NCI-H2029 (cell line): ENCODE measurements at regions not wholly inside any gene's neighbourhood (a gene's known extent, or its start where the extent isn't known, plus 50 kb on each side); places are given as distances from the start of the nearest gene placed in this dataset.
"Not testable (repeated sequence)": the region's sequence is repeated elsewhere in the genome, so short reads cannot be mapped to it uniquely, and the experiment has no call there.

Source experiments
- DNase-seq: peaks from one replicate; lab custom pipeline; 2025; lab: John Stamatoyannopoulos, UW

DNA sequence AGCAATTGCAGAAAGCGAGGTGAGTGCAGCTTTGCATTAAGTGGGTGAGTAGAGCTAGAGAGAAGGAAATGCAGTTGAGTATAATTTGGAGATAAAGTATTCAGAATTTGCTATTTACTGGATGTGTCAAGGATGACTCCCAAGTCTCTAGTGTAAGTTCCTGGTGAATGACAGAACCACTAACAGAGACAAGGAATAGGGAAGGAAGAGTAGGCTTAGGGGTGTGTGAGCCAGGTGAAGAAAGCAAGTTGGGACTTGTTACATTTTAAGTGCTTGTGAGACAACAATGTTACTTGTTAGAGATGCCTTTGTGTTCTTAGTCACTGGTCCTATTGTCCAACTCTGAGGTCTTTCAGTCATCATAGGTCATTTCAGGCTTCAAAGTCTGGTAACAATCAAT, 70.8 kb downstream of the TBC1D26 start:
- not testable (repeated sequence) for DNase-seq

DNA sequence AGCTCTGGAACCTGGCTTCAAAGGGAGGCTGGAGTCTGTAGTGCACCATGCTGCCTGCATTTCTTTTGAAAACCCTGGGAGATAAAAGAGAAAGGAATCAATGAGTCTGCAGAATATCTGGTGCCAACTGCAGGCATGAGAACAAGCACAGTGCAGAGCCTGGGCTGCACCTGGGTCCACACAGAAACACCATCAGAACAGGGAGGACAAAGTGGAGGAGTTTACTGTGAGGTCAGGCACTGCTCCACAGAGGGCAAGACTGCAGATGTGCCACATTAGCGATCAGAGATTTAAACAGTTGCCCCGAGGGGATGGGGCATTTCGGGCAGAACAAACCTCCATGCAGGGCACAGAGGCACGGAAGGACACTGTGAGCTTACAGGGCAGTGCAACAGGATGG, 74.7 kb downstream of the TBC1D26 start:
- not testable (repeated sequence) for DNase-seq

DNA sequence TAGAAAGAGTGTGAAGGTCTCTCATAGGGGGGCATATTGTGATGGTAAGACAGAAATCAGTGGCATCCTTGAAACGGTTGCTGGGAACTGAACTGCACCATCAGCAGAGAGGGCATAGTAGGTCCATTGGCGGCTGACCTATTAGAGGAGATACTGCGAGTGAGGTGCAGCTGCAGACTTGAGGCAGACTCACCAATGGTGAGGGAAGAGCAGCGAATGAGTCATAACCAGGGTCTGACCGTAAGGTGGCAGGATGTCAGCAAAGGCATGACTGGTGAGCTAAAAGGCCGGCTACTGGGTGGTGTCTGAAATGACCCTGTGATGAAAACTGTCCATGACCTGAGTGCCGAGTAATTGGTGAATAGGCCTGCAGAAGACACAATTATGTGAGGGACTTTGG, 81.3 kb downstream of the TBC1D26 start:
- DNase-seq: not testable (repeated sequence)

DNA sequence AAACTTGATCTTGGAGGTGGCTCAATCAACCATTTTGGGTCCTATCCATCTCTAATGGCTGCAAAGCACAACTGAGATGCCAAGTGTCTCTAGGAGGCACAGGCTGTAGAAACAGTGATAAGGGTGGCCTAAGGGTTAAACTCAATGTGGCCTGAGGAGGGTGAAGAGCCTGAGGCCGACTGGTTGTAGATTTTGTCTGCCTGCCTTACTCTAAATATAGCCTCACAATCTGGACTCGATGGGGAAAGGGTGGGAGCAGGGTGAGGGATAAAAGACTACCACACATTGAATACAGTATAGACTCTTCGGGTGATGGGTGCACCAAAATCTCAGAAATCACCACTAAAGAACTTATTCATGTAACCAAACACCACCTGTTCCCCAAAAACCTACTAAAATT, 81.9 kb downstream of the TBC1D26 start:
- DNase-seq: not testable (repeated sequence)

DNA sequence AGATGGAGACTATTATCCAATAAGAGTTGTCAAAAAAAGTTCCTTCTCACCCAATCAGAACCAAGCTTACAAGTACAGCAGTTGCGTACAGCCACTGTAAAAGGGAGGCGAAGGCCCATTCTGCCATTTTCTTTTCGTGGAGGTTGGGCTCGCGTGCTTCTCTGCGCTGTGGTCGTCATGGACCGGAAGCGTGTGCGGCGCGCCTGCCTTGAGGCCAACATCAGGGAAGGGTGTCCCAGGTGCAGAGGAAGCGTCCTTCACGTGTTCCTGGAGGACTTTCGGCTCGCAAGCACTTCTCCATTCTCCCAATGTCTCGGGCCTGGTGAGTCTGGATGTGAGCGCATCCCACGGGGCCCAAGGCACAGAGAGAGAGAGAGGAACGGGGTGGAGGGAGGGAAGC, 85.8 kb downstream of the TBC1D26 start:
- not testable (repeated sequence) for DNase-seq

DNA sequence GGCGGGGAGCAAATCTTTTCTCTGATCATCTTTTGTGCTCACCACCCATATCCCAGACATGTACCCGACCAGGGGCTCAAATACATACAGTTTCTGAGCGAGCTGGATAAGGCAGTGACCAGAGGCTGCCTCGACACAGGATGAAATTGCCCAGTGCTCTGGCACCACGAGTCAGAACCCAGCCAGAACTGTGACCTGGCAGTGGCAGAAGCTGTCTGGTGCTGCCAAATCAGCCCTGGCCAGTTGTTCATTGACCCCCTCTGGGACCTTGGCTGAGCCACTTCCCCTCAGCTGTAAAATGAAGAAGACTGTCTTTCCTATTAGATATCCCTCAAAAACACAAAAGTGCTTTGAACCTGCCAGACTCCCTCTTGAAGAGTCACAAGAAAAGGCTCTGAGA, 90.2 kb downstream of the TBC1D26 start:
- DNase-seq: not testable (repeated sequence)

DNA sequence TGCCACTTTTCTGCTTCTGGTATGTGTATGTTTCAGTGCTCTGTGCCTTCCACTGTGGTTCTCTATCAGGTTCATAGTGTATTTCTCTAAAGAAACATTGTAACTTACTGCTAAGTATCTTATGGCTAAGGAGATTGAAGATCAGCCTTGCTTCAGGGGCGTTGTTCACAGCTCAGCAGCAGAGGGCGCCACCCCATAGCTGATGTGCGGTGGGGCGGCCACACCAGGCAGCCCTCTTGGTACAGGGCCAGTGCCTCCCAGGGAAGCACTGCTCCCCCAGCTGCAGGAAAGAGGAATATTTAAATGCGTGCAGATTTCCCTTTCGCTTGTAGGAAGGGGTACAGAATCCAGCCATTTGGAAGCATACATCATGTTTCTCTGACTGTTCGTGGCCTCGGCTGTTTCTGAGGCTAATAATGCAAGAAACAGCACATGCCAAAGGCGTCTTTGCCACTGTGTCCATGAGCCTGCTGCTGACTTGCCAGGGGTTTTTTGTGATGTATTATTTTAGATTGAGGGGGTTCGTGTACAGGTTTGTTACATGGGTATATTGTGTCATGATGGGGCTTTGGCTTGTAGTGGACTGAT, 96.7 kb downstream of the TBC1D26 start:
- peak; percentile 13 for DNase-seq

DNA sequence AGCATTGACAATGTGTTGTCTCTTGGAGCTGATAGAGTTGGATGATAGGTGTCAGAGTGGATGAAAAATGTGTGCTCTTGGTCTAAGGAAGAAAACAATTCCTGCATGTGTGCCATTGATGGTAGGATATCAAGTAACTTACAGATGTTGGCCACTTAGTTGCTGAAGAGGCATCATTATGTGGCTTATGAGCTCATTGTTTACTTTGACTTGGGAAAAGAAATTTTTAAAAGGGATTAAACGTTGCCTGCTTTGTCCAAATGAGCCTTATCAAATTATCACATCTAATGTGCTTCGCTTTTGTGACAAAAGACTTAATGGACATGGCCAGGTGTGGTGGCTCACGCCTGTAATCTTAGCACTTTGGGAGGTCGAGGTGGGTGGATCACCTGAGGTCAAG, 98.1 kb downstream of the TBC1D26 start:
- peak; percentile 41 for DNase-seq

DNA sequence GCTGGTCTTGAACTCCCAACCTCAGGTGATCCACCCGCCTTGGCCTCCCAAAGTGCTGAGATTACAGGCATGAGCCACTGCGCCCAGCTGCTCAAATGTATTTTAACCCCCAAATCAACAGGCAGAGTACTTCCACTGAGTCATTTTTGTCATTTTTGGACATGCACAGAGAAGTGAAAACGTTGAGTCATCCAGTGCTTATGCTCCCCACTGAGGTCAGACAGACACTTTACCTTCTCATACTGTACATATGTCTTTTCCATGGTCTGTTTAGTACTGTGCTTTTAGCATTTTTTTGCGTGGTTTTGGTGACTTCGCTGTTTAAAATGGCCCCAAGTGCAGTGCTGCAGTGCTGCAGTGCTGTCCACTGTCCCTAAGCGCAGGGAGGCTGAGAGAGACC, 99.1 kb downstream of the TBC1D26 start:
- DNase-seq: not testable (repeated sequence)

DNA sequence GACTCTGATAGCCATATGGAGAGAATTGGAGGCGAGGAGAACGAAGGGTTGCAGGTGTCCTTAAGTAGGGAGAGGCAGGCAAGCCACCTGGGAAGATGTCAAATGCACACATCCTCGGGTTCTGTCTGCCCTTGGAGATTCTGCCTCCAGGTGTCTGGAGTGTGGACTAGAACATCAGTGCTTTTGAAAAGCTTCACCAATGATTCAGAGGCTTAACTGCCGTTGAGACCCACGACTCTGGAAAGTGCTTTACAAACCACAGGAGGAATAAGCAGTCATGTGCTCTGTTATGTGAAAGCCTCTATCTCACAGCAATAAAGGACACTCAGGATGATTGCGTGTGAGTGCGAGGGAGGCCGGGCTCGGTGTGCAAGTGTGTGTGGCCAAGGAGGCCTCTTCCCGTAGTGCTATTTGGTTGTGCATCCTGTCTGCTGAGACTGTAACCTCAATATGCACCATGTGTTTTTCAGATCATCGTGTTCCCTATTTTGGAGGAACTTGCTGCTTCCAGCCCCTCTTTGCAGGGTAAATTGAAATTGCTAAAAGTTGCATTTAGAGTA, 100.9 kb downstream of the TBC1D26 start:
- DNase-seq: not testable (repeated sequence)

DNA sequence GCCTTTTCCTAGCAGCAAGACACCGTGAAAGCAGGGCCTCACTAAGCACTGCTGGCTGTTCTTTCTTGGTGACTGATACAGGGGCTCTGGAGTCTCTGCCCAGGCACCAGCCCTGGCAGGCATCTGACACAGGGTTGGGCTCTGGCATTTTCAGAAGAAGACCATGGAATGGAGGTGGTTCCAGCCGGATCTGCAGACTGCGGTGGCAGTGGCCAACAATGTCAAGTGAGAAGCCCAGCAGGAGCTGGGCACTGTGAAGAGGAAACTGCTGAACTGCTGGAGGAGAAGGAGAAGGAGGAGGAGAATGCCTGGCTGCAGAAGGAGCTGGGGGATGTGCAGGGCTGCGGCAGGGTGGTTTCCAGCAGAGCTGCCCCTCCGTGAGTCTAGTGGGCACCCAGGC, 101.8 kb downstream of the TBC1D26 start:
- DNase-seq: not testable (repeated sequence)

DNA sequence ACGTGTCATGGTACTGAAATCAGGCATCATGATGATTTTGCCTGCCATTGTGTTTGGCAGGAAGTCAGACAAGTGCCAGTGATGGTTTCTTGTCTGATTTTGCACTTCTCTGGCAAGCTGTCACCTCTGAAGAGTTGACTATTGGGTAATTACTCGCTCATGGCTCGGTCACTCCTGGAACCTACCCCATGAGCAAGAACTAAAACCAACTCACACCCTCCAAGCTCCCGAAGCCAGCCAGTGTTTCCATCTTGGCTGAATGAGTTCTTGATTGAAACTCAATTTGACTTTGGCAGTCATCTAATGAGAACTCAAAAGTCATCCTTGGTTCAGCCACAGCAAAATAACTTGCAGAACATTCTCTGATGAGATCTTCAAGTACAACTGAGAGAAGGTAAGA, 103.4 kb downstream of the TBC1D26 start:
- DNase-seq: not testable (repeated sequence)

DNA sequence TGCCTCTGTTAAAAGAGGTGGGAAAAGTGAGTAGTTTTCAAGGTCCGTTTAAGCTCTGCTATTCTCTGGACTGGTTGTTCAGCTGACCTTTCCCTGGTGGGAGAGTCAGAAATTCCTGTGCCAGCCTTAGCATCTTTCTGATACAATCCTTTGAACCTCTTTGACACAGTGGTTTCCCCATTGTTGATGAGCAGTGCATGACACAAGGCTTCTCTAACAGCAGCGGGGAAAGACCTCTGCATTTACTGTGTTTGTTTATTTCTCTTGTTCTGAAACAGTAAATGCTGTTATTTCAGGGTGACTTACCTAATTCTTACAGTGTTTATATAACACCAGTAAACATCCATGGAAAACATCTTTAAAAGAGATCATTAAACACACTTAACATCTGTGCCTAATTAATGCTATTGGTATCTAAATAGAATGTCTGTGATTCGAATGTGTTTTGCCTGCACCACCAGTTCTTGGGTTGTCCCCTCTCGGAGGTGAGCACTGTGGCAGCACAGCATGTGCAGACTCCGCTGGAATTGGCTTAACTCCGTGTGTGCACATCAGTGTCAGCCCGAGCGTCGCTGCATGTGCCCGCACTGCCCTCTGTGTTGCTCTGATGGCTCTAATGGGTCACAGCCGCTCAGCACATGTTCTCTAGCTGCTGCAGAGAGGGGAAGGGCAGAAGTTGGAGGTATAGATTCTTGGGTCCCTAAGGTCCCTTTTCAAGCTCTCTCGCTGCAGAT, 104.3 kb downstream of the TBC1D26 start:
- not testable (repeated sequence) for DNase-seq

DNA sequence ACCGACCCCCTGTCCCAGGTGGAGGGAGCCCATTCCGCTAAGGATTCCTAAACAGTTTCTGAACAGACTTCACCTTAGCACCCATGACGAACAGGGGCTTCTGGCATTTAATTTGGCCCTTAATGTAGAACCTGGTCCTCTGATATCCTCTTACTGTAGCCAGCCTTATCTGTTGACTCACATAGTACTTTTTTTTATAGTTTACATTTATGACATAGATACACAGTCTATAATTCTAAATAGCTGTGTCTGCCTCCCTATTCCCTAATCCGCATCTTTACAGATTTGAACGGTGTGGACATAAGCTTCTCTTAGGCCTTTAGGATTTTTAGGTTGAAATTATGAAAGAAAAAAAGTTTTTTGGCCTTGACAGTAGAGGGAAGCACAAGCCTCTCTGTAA, 104.9 kb downstream of the TBC1D26 start:
- DNase-seq: not testable (repeated sequence)

DNA sequence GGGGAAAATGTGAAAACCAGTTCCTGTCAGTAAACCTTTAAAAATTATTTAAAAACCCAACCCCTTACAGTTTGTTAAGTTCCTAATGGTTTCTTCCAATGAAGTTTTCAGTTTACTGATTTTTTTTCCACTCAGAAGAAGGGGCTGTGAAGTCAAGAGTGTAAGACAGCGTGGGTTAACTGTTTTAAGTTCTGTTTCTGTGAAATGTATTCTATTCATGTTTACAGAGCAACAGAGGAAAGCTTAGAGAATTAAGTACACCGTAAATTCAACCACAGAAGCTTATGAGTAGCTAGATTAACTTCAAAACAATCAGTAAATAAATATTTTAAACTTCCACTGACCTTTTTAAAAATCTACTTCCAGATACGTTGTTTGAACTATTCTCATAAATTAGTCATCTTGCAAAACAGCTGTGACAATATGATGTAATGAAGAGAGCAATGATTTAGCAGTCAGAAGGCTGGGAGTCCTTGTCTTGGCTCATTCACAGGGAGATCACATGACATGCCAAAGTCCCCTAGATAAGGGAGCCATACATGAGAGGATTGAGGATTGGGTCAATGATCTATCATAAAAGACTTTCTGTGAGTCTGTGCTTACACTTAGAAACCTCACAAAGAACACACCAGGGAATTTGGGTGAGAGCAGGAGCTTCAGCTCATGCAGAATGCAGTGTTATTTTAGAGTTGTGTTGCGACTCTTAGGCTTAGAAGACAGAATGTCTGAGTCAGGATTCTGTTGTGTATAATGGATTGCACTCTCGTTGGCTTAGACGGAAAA, 97.3 kb upstream of the ADORA2B start:
- not testable (repeated sequence) for DNase-seq

DNA sequence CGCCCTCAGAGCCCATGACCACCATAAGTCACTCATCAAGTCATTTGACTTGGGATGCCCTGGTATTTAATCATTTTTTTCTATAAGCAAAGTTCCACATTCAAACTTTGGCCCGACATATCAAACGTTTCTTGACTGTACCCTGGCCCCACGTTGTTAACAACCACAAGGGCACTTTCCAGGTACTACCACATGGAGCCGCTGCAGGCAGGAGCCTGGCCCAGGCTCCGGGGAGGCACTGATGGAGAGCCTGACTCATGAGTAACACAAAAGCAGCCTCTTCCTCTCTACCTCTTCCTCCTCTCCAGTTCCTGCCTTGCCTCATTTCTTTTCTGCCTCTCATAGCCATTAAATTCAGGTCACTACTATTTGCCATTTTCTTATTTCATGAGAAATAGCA, 95.9 kb upstream of the ADORA2B start:
- not testable (repeated sequence) for DNase-seq

DNA sequence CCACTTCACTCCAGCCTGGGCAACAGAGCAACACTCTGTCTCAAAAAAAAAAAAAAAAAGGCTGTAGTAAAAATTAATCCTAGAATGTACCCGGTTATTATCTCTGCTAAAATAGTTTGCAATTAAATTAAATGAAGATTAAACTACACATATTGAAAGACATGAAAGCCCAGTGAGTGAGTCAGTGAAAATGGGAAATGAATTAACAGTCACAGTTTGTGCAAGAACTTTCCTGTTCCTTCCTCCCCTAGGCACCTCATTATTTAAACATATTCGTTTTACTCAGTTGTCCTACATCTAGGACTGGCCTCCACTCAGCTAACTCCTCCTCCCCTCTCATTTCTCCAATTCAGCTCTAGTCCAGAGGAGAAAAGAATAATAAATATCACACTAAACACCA, 94.9 kb upstream of the ADORA2B start:
- DNase-seq: not testable (repeated sequence)

DNA sequence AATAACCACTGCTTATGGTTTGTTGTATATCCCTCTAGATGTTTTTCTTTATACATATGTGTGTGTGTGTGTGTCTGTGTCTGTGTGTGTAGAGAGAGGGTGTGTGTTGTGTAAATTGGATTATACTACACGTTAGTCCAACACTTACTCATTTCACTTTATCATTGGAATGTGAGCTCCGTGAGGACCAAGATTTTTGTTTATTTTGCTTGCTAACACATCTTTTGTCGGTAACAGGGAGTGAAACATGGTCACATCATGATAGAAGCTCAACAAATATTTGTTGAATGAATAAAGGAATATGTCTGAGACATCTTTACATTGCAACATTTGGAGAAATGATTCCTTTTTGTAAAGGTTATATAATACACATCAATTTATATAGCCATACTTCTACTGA, 94.2 kb upstream of the ADORA2B start:
- not testable (repeated sequence) for DNase-seq

DNA sequence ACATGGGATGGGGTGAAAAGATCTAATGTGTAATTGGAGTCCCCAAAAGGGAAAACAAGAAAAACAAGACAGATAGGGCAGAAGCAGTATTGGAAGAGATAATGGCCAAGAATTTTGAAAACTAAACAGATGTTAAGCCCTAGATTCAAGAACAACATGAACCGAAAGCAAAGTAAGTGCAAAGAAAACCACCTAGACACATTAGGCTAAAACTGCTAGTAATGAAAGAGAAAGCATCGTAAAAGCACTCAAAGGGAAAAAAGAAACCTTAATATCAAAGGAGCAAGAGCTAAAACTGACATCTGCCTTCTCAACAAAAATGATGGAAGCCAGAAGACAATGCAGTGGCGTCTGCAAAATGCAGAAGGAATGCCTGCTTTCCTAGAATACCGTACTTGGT, 92.1 kb upstream of the ADORA2B start:
- not testable (repeated sequence) for DNase-seq

DNA sequence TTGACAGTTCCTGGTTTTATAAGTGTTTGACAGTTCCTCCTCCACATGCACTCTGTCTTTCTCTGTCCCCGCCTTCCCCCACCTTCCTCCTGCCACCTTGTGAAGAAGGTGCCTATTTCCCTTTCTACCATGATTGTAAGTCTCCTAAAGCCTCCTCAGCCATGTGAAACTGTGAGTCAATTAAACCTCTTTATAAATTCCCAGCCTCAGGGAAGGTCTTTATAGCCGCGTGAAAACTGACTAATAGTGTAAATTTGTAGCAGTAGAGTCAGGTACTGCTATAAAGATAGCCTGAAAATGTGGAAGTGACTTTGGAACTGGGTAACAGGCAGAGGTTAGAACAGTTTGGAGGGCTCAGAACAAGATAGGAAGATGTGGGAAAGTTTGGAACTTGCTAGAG, 88.7 kb upstream of the ADORA2B start:
- DNase-seq: not testable (repeated sequence)

DNA sequence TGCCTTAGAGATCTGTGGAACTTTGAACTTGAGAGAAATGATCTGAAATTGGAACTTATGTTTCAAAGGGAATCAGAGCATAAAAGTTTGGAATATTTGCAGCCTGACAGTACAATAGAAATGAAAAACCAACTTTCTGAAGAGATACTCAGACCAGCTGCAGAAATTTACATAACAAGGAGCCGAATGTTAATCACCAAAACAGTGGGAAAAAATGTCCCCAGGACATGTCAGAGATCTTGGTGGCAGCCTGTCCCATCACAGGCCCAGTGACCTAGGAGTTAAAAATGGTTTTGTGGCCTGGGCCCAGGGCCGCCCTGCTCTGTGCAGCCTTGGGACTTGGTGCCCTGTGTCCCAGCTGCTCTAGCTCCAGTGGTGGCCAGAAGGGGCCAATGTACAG, 88.2 kb upstream of the ADORA2B start:
- DNase-seq: not testable (repeated sequence)

DNA sequence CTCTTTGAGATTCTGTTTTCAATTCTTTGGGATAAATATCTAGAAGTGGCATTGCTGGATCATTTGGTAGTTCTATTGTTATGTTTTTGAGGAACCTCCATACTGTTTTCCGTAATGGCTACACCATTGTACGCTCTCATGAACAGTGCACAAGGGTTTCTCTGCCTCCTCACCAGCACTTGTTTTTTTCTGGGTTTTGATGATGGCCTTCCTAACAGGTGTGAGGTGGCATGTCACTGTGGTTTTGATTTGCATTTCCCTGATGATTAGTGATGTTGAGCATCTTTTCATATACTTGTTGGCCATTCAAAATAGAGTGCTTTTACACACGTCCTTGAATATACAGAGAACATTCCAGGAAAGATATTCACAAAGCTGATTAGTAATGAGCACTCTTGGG, 86.8 kb upstream of the ADORA2B start:
- not testable (repeated sequence) for DNase-seq

DNA sequence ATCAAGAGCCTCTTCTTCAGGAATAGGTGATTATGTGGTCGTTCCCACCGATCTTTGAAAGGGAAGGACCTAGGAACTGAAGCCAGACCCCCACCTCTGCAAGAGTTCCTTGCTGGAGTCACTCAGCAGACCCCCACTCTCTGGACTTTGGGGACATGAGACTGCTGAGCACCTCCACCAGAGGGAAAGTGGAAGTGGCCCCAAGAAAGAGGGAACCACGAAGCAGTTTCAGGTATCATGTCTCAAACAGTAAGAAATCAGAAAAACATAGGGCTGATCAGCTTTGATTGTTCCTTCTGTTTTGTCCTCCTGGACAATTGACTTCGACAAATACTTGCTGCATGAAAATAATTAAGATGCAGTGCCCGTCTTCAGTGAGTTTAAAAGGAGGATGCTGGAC, 84.2 kb upstream of the ADORA2B start:
- DNase-seq: not testable (repeated sequence)
